ENCODE measurements at regions not wholly inside any gene's neighbourhood (a gene's known extent, or its start where the extent isn't known, plus 50 kb on each side); places are given as distances from the start of the nearest gene placed in this dataset.

DNA sequence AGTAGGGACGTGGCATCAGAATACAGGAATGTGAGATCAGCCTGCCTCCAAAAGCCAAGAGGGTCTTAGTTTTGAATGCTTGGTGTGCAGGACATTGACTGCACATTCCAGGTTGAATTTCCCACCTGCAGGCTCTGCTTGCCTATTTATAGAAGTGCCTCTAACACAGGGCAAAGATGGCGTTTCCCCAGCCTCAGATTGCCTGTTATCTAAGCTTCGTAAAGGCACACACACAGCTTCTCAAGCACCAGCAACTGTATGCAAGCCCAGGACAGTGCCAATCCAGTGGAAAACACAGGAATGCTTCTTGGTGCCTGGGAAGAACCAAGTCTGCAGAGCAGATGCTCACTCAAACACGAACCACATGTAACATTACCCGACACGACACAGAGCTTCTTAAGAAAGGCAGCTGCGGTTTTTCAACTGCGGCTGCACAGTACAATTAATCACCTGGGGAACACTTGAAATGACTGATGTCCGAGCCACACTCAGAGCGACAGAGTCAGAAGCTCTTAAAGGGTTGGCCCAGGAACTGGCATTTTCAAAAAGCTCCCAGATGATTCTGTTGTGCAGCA lies 90.0 kb upstream of the ANKRD34C start:
- no peaks in the 10 kb centered on the region for H3K9me3 ChIP-seq
- in situ Hi-C loops (cut with MboI; ENCODE audit: low pct_ligation_motif_present in 1 of 4, low pct_unique_long_range_greater_than_20kb in 1 of 4, low sequenced_read_pairs in 3 of 4) (loop anchor here in 3 of 4 donors (25.0 kb wide), 1 partner anchor 280 kb away; no protein-coding TSS in a partner anchor), intact Hi-C loops (cut with DNase I; ENCODE audit: low total_unique reads) (no loop called here)
- TF ChIP-seq POLR2AphosphoS5 (IDR thresholded peaks at IDR 0.05) (no peak), CTCF (IDR thresholded peaks at IDR 0.05) (no peak), POLR2A (IDR thresholded peaks at IDR 0.05) (no peak), EP300 (IDR thresholded peaks at IDR 0.05; ENCODE audit: low read depth) (no peak)
- 37 to 68% methylated on average over 2 to 10 of the region's 10 CpGs for WGBS, 2 donors (ENCODE audit: low coverage in 1 of 2)
- no peak for DNase-seq
- H3K27ac ChIP-seq: no peak overlapping the region
- H3K4me1 ChIP-seq: no peaks in the 10 kb centered on the region
- no peaks in the 10 kb centered on the region for H3K36me3 ChIP-seq
- no peak overlapping the region for H3K4me3 ChIP-seq
- peaks cover 8% of the 10 kb centered on the region for H3K27me3 ChIP-seq

- in situ Hi-C loops (cut with MboI; ENCODE audit: low pct_ligation_motif_present in 1 of 4, low pct_unique_long_range_greater_than_20kb in 1 of 4, low sequenced_read_pairs in 3 of 4): loop anchor here in 3 of 4 donors (25.0 kb wide), 1 partner anchor 278 kb away; no protein-coding TSS in a partner anchor
Measured at GRCh38 chr15:79190093-79190492, 92.4 kb upstream of the ANKRD34C start.

DNA sequence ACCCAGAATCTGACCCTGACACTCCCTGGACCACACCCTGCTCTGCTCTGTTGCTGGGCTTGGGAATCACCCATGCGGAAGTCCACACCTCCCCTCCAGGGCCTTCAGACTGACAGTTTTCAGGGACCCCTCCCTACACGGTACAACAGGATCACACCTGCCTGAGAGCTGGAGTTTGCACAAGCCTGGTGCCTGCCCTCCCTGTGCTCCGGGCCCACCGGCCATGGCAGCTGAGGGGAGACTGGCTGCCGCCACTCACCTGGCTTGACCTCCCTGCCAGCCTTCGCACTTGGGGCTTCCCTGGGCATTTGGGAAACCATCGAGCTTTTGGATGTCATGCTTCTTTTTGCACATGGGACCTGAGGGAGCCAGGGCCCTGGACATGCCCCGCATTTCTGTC lies 95.9 kb upstream of the ANKRD34C start:
- Histone ChIP-seq H3K27ac (no peak overlapping the region), H3K27me3 (no peaks in the 10 kb centered on the region), H3K4me3 (no peak overlapping the region), H3K36me3 (no peaks in the 10 kb centered on the region), H3K4me1 (no peaks in the 10 kb centered on the region), H3K9me3 (no peaks in the 10 kb centered on the region)
- WGBS, 2 donors (ENCODE audit: low coverage in 1 of 2): 76% methylated on average over 5 of the region's 8 CpGs; no CpG with 5 or more reads in 1 of the 2 donors
- intact Hi-C loops (cut with DNase I; ENCODE audit: low total_unique reads): no loop called here
- TF ChIP-seq EP300 (IDR thresholded peaks at IDR 0.05; ENCODE audit: low read depth): no peak
- no peak for TF ChIP-seq POLR2AphosphoS5 (IDR thresholded peaks at IDR 0.05)
- TF ChIP-seq CTCF (IDR thresholded peaks at IDR 0.05): no peak
- TF ChIP-seq POLR2A (IDR thresholded peaks at IDR 0.05): no peak
- no peak for DNase-seq
- in situ Hi-C loops (cut with MboI; ENCODE audit: low pct_ligation_motif_present in 1 of 4, low pct_unique_long_range_greater_than_20kb in 1 of 4, low sequenced_read_pairs in 3 of 4): loop anchor here (10.0 to 25.0 kb wide), 3 partner anchors 152 to 274 kb away; no protein-coding TSS in a partner anchor

More at GRCh38 chr15:79190093-79190492, 92.4 kb upstream of the ANKRD34C start:
- Histone ChIP-seq H3K9me3 (no peaks in the 10 kb centered on the region), H3K27me3 (peaks cover 5% of the 10 kb centered on the region), H3K36me3 (no peaks in the 10 kb centered on the region), H3K4me3 (no peak overlapping the region), H3K4me1 (no peaks in the 10 kb centered on the region), H3K27ac (no peak overlapping the region)
- whole genome bisulfite sequencing, 2 donors (ENCODE audit: low coverage in 1 of 2): 50 to 88% methylated on average over 2 to 8 of the region's 8 CpGs
- DNase-seq: no peak
- intact Hi-C loops (cut with DNase I; ENCODE audit: low total_unique reads): no loop called here
- TF ChIP-seq POLR2AphosphoS5 (IDR thresholded peaks at IDR 0.05): no peak

GRCh38 chr15:79185199-79185598 lies 94.6 kb upstream of the RASGRF1 start:
- DNase-seq: no peak
- in situ Hi-C loops (cut with MboI; ENCODE audit: low pct_ligation_motif_present in 1 of 4, low pct_unique_long_range_greater_than_20kb in 1 of 4, low sequenced_read_pairs in 3 of 4): loop anchor here (10.0 to 25.0 kb wide), 3 partner anchors 150 to 273 kb away; no protein-coding TSS in a partner anchor
- Histone ChIP-seq H3K4me1 (no peaks in the 10 kb centered on the region), H3K27ac (no peak overlapping the region), H3K36me3 (no peaks in the 10 kb centered on the region), H3K9me3 (no peaks in the 10 kb centered on the region), H3K4me3 (no peak overlapping the region), H3K27me3 (no peaks in the 10 kb centered on the region)
- TF ChIP-seq POLR2A (IDR thresholded peaks at IDR 0.05) (no peak), EP300 (IDR thresholded peaks at IDR 0.05; ENCODE audit: low read depth) (no peak), POLR2AphosphoS5 (IDR thresholded peaks at IDR 0.05) (no peak), CTCF (IDR thresholded peaks at IDR 0.05) (no peak)
- 75 to 83% methylated on average over 4 to 7 of the region's 7 CpGs for WGBS, 2 donors (ENCODE audit: low coverage in 1 of 2)
- intact Hi-C loops (cut with DNase I; ENCODE audit: low total_unique reads): loop anchor here (2.0 kb wide), 1 partner anchor 156 kb away; no protein-coding TSS in a partner anchor
